ENCODE measurements at regions not wholly inside any gene's neighbourhood (a gene's known extent, or its start where the extent isn't known, plus 50 kb on each side); places are given as distances from the start of the nearest gene placed in this dataset.
"Not testable (repeated sequence)": the region's sequence is repeated elsewhere in the genome, so short reads cannot be mapped to it uniquely, and the experiment has no call there.

- TF ChIP-seq CTCF (IDR thresholded peaks at IDR 0.05); POLR2AphosphoS5 (IDR thresholded peaks at IDR 0.05); POLR2A (IDR thresholded peaks at IDR 0.05; ENCODE audit: low read depth): not testable (repeated sequence)
Measured at GRCh38 chr12:124467549-124467948, 99.9 kb downstream of the NCOR2 start.
